CD4-positive, alpha-beta T cell treated with Interleukin-2 at 100 ng/mL for 4 hours (primary cell): ENCODE measurements at regions not wholly inside any gene's neighbourhood (a gene's known extent, or its start where the extent isn't known, plus 50 kb on each side); places are given as distances from the start of the nearest gene placed in this dataset.
"Not testable (repeated sequence)": the region's sequence is repeated elsewhere in the genome, so short reads cannot be mapped to it uniquely, and the experiment has no call there.

Experiments
- DNase-seq: peaks from one replicate; pipeline ENCODE4 v3.0.0-alpha.2; 2020; ENCODE audit warnings: low spot score

- DNase-seq: no peak
Observed at GRCh38 chr5:23994581-23995370, 487.4 kb downstream of the PRDM9 start.

- no peak for DNase-seq
Observed at GRCh38 chr5:23996525-23996924, 489.1 kb downstream of the PRDM9 start.

GRCh38 chr5:24005384-24005783 is 498.0 kb downstream of the PRDM9 start:
- DNase-seq: no peak

GRCh38 chr5:24017710-24018109 is 510.3 kb downstream of the PRDM9 start:
- DNase-seq: not testable (repeated sequence)

- DNase-seq: no peak
Observed at GRCh38 chr5:24026288-24026687, 518.9 kb downstream of the PRDM9 start.

GRCh38 chr5:24042688-24043087 is 535.3 kb downstream of the PRDM9 start:
- no peak for DNase-seq

GRCh38 chr5:24045046-24045445 is 537.6 kb downstream of the PRDM9 start:
- DNase-seq: no peak

GRCh38 chr5:24053737-24054136 is 546.3 kb downstream of the PRDM9 start:
- DNase-seq: no peak

GRCh38 chr5:24059006-24059405 is 551.6 kb downstream of the PRDM9 start:
- no peak for DNase-seq

GRCh38 chr5:24059716-24060115 is 552.3 kb downstream of the PRDM9 start:
- no peak for DNase-seq

- no peak for DNase-seq
Observed at GRCh38 chr5:24065779-24066178, 558.4 kb downstream of the PRDM9 start.

- DNase-seq: no peak
Observed at GRCh38 chr5:24067208-24067607, 559.8 kb downstream of the PRDM9 start.

- no peak for DNase-seq
Observed at GRCh38 chr5:24068524-24068923, 561.1 kb downstream of the PRDM9 start.

- no peak for DNase-seq
Observed at GRCh38 chr5:24073107-24073506, 565.7 kb downstream of the PRDM9 start.

GRCh38 chr5:24080046-24080445 is 564.7 kb downstream of the CDH10 start:
- DNase-seq: no peak

GRCh38 chr5:24094081-24094679 is 550.6 kb downstream of the CDH10 start:
- no peak for DNase-seq

GRCh38 chr5:24102010-24102409 is 542.8 kb downstream of the CDH10 start:
- DNase-seq: no peak

GRCh38 chr5:24103451-24104023 is 541.2 kb downstream of the CDH10 start:
- DNase-seq: no peak

GRCh38 chr5:24110004-24110615 is 534.7 kb downstream of the CDH10 start:
- DNase-seq: no peak

GRCh38 chr5:24112420-24112819 is 532.4 kb downstream of the CDH10 start:
- no peak for DNase-seq

GRCh38 chr5:24118351-24118750 is 526.4 kb downstream of the CDH10 start:
- DNase-seq: no peak

GRCh38 chr5:24135536-24135935 is 509.2 kb downstream of the CDH10 start:
- DNase-seq: no peak

GRCh38 chr5:24141046-24141445 is 503.7 kb downstream of the CDH10 start:
- DNase-seq: no peak
